ENCODE measurements at regions not wholly inside any gene's neighbourhood (a gene's known extent, or its start where the extent isn't known, plus 50 kb on each side); places are given as distances from the start of the nearest gene placed in this dataset.

DNA sequence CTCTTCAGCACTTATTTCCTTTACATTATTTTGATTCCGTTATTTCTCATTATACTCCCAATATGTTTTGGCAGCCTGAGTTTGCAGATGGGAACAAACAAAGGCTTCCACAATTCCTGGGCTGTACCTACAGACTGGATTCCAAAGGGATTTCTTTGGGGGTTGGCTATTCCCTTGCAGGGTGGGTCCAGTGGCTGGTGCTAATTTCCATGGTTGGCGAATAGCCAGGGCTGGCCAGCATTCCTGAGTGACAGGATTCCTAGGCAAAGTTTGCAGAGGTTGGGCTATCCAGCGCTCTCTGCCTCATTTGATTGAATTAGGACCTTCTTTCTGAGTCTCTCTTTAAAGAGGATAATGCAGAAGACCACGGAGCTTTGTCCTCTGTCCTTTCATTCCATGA lies 207.4 kb downstream of the MAF start:
- Mint-ChIP-seq H3K4me3 (no peak overlapping the region), H3K27me3 (peaks cover 8% of the 10 kb centered on the region), H3K4me1 (no peaks in the 10 kb centered on the region), H3K27ac (no peak overlapping the region), H3K9me3 (no peaks in the 10 kb centered on the region), H3K36me3 (ENCODE audit: low read depth) (no peaks in the 10 kb centered on the region)
- ATAC-seq (ENCODE audit: low read depth) (no peak), DNase-seq (no peak)
- intact Hi-C loops (cut with micrococcal nuclease) = no loop called here
- ChIA-PET CTCF (no interaction called here), POLR2A (no interaction called here)
- TF ChIP-seq, protein P1, sequence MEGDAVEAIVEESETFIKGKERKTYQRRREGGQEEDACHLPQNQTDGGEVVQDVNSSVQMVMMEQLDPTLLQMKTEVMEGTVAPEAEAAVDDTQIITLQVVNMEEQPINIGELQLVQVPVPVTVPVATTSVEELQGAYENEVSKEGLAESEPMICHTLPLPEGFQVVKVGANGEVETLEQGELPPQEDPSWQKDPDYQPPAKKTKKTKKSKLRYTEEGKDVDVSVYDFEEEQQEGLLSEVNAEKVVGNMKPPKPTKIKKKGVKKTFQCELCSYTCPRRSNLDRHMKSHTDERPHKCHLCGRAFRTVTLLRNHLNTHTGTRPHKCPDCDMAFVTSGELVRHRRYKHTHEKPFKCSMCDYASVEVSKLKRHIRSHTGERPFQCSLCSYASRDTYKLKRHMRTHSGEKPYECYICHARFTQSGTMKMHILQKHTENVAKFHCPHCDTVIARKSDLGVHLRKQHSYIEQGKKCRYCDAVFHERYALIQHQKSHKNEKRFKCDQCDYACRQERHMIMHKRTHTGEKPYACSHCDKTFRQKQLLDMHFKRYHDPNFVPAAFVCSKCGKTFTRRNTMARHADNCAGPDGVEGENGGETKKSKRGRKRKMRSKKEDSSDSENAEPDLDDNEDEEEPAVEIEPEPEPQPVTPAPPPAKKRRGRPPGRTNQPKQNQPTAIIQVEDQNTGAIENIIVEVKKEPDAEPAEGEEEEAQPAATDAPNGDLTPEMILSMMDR (IDR thresholded peaks at IDR 0.05) = no peak

DNA sequence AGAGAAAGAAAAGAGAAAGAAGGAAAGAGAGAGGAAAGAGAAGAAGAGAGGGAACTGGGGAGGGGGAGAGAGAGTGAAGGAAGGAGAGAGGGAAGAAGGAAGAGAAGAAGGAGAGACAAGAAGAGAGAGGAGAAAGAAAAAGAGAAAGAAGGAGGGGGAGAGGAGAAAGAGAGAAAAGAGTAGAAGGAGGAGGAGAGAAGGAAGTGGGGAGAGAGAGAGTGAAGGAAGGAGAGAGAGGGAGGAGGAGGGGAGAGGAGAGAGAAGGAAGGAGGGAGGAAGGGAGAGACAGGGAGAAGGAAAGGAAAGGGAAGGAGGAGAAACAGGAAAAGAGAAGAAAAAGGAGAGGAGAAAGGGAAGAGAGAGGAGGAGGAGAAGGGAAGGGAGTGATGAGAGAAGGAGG lies 208.5 kb downstream of the MAF start:
- H3K27me3 Mint-ChIP-seq = peaks cover 8% of the 10 kb centered on the region
- TF ChIP-seq, protein P1 (IDR thresholded peaks at IDR 0.05) = no peak
- H3K4me1 Mint-ChIP-seq = no peaks in the 10 kb centered on the region
- no peak overlapping the region for H3K27ac Mint-ChIP-seq
- no peaks in the 10 kb centered on the region for H3K9me3 Mint-ChIP-seq
- no peak for DNase-seq
- CTCF ChIA-PET = no interaction called here
- POLR2A ChIA-PET = no interaction called here
- no peak for ATAC-seq (ENCODE audit: low read depth)
- intact Hi-C loops (cut with micrococcal nuclease) = no loop called here
- no peaks in the 10 kb centered on the region for H3K36me3 Mint-ChIP-seq (ENCODE audit: low read depth)
- no peak overlapping the region for H3K4me3 Mint-ChIP-seq

DNA sequence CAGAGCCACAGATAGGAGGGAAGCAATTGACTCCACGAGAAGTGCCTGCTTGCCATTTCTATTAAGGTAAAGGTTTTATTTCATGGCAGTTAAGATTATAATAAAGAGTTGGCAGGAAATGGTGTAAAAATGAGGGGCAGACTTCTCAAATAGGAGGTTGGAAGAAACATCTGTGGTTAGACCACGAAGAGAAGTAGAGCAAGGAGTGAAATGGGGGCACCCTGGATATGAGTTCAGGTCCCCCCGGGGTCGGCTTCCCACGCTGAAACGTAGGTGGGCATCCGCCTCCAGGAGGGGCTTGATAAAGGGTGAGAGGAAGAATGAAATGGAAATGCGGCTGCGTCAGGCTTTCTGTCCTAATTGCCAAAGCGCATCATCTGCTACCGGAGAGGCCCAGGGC lies 209.1 kb downstream of the MAF start:
- ChIA-PET CTCF (no interaction called here), POLR2A (no interaction called here)
- peaks cover 8% of the 10 kb centered on the region for H3K27me3 Mint-ChIP-seq
- TF ChIP-seq, protein P1 (IDR thresholded peaks at IDR 0.05) = no peak
- ATAC-seq (ENCODE audit: low read depth) (no peak), DNase-seq (no peak)
- no peaks in the 10 kb centered on the region for H3K36me3 Mint-ChIP-seq (ENCODE audit: low read depth)
- intact Hi-C loops (cut with micrococcal nuclease) = no loop called here
- H3K9me3 Mint-ChIP-seq = no peaks in the 10 kb centered on the region
- H3K4me1 Mint-ChIP-seq = no peaks in the 10 kb centered on the region
- no peak overlapping the region for H3K4me3 Mint-ChIP-seq
- no peak overlapping the region for H3K27ac Mint-ChIP-seq

DNA sequence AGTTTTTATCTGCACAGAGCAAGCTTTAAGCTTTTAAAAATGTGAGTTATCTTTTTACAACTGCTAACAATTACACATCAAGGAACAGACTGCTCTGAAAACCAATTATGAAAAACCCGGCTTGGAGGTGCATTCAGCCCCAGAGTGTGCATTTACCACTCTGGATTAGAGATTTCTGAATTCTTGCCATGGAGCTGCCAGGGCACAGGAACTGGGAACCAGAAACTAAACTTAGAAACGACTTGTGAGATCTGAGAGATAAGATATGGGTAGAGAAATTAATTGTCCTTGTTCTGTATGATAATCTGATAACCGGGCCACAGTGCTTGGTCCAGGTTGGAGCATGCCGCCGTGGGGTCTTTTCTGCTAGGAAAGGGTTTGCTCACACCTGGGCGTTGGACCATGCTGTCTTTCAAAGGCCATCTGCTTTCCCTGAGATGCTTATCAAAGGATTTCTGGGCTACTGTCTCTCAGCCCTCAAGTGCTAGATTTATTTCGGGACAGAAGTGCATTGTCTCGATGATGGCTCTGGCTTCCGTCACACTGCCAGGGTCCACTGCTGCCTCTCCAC lies 210.0 kb downstream of the MAF start:
- intact Hi-C loops (cut with micrococcal nuclease) = no loop called here
- Mint-ChIP-seq H3K4me3 (no peak overlapping the region), H3K27me3 (peaks cover 8% of the 10 kb centered on the region), H3K27ac (no peak overlapping the region), H3K9me3 (no peaks in the 10 kb centered on the region), H3K36me3 (ENCODE audit: low read depth) (no peaks in the 10 kb centered on the region), H3K4me1 (no peaks in the 10 kb centered on the region)
- ChIA-PET CTCF (no interaction called here), POLR2A (no interaction called here)
- no peak for ATAC-seq (ENCODE audit: low read depth)
- TF ChIP-seq, protein P1 (IDR thresholded peaks at IDR 0.05) = no peak
- no peak for DNase-seq

DNA sequence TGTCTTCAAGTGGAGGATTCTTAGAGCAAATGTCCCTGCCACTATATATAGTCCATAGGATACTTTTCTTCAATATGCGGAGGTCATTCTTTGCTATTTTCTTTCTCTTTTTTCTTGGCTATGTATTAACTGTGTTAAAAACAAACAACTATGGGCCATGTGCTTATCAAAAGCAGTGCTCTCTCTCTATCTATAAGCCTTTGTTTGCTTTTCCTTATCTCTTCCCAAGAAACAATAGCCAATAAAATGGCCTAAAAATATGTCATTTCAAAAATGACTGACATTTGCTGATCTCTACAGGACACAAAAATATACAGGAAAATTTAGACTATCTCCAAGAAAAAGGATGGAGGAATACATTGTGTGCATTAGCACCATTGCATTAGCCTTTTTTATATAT lies 212.1 kb downstream of the MAF start:
- no peaks in the 10 kb centered on the region for H3K36me3 Mint-ChIP-seq (ENCODE audit: low read depth)
- H3K27me3 Mint-ChIP-seq = peaks cover 10% of the 10 kb centered on the region
- H3K9me3 Mint-ChIP-seq = no peaks in the 10 kb centered on the region
- no peak overlapping the region for H3K4me3 Mint-ChIP-seq
- DNase-seq (no peak), ATAC-seq (ENCODE audit: low read depth) (no peak)
- ChIA-PET POLR2A (no interaction called here), CTCF (no interaction called here)
- no peaks in the 10 kb centered on the region for H3K4me1 Mint-ChIP-seq
- TF ChIP-seq, protein P1 (IDR thresholded peaks at IDR 0.05) = no peak
- no peak overlapping the region for H3K27ac Mint-ChIP-seq
- intact Hi-C loops (cut with micrococcal nuclease) = no loop called here
